CD4-positive, alpha-beta T cell treated with Interleukin-21 for 1 hour (primary cell): ENCODE measurements at regions not wholly inside any gene's neighbourhood (a gene's known extent, or its start where the extent isn't known, plus 50 kb on each side); places are given as distances from the start of the nearest gene placed in this dataset.
"Not testable (repeated sequence)": the region's sequence is repeated elsewhere in the genome, so short reads cannot be mapped to it uniquely, and the experiment has no call there.

Source experiments
- DNase-seq: peaks from one replicate; pipeline ENCODE4 v3.0.0-alpha.2; 2020

DNA sequence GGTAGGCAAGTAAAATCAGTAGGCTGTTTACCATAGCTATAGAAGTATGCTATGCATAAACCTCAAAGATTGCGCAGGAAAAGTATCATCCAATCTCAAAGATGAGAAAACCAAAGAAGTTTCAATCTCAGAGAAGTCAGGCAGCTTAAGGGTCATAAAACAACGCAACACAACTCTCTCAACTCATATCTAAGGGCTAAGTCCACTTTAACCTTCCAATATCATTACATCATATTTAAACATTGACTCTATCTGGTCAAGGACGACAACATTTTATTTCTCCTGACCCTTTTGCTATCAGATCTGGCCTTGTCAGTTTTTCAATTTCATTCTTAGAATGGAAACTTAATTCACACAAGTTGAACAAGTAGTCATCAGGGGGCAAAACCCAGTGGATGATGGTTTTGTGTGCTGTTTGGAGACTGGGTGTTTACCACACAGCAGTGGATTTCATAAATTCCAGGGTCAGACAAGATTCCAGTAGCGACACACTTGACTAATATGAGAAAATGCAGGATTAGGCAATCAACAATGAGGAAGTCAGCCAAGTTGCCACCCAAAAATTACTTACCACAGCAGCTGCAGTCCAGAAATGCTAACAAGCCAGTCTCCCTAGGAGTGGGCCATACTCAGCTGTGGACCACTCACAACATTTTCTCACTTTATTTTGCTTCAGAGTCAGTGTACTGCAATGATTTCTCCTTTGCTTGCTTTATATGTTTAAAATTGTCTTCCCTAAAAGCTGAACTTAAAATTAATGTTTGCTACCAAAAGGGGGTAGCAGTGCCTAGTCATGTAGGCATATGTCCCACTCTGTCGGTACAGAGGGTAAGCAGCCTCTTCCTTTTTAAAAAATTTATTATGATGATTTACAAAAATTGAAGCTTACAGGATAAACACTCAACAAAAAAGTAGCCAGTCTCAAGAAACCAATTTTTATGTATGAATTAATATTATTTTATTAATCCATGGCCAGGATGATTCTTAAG is 131.9 kb upstream of the NBPF9 start:
- DNase-seq: not testable (repeated sequence)

DNA sequence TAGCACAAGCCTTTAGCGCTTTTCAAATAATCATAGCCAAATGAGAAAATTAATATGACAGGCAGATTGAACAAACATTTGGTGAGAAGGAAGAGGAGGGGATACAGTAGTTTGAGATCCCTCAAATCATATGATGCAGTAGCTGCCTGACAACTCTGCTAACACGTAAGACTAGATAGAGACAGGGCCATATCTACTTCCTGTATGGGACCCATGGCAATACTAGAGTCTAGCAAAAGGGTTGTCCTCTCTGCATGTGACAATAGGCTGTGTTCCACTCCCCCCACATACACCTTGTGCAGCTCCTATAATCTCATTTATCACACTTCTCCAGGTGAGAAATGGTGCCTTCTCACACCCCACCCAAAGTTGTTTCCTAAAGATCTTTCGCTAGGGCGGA is 134.2 kb upstream of the NBPF9 start:
- DNase-seq: not testable (repeated sequence)

DNA sequence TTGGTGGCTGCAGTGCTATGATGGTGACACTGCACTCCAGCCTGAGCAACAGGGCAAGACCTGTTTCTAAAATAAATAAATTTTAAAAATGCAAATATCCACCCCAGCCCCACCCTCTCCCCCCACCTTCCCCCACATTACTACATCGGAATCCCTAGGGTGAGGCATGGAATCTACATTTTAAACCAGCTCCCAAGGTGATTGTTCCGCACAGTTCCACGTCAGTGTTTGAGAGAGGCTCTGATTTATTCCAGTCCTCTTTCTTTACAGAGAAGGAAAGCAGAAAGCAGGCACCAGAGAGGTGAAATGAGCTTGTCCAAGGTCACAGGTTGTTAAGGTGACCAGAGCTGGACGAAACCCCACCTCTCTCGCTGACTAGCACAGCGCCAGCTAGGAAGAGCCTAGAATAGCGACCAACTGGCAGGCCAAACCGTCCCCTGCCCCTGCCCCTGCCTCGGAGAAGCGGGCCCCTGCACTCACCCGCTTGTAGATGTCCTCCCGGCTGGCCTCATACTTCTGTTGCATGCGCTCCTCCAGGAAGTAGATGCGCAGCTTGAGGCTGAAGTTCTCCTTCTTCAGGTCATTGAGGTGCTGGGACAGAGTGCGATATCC is 136.7 kb upstream of the NBPF9 start:
- DNase-seq: not testable (repeated sequence)

DNA sequence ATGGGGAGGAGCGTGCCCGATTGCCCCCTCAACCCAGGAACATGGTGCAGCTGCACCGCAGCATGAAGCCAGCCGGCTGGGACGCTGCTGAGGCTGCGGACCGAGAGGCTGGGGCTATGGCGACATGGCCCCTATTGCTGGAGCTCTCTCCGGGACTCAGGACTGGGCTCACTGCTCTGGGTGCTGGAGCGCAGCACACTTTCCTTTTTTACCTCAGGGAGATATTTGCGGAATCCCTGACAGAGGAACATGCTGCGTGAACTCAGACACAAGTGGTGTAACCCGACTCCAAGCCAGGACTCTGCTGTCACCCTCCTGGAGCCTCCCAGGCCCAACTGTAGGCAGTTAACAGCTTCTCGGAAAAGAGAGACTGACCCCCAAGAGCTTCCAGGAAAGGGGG is 137.2 kb upstream of the NBPF9 start:
- DNase-seq: not testable (repeated sequence)

DNA sequence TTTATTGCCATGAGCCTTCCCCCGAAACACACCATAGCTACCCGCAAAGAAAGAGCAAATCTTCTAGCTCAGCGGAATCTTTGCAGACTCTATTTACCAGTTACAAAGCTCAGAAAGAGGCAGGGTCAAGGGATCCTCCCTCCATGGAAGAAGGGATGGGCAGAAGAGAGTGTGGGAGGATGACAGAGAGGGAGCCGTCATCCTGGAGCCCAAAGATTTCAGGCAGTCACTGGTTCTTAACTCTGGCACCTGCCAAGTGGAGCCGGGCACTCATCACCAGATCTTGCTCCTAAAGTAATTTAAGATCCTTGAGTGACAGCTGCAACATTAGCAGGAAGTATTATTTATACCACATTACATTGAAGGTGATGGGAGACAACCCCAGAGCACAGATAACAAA is 137.9 kb upstream of the NBPF9 start:
- not testable (repeated sequence) for DNase-seq

DNA sequence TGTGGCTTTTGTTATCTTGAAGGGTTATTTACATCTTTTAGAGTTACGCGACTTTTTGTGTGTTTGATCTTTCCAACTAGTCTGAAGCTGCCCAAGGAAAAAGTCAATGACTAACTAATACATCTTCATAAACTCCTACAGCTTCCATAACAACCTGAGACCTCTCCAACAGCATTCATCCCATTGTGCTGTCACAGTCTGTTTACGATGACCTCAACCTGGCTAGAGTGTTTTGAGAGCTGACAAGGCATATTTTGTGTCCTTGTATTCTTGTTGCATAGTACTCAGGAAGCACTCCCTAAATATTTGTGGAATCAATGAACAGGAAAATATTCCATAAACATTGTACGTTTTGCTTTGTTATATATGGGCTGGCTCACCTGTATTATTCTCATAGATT is 140.2 kb upstream of the NBPF9 start:
- not testable (repeated sequence) for DNase-seq

DNA sequence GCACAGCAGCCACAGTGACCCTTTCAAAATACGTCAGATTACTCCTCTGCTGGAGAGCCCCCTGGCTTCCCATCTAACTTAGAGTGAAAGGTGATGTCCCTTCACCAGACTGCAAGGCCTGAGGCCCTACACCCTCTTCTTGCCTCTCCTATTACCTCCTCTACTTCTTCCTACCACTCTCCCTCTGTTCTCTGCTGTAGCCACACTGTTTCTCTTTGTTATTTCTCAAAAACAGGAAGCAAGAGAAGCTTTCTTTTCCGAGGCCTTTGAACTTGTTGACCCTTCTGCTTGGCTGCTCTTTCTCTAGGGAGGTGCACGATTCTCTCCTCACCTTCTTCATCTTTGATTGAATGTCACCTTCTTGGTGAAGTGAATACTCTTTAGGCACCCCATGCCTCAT is 141.3 kb upstream of the NBPF9 start:
- DNase-seq: not testable (repeated sequence)

DNA sequence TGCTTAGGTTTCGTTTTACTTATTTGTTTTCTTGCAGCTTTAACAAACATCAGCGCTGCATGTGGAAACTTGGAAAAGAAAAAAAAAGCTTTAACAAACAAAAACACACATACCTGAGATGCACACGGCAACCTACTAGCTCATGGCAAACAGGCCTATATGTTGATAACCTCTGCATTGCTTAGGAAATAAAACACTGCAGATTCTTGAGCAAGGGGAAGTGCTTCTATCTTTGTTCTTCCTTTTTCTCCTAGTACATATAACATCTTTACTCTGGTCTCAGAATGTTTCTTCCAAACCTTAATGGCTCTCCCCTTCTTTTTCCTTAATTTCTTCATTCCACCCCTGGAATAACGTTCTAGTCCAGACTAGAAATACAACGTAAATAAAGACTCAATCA is 142.9 kb upstream of the NBPF9 start:
- not testable (repeated sequence) for DNase-seq

DNA sequence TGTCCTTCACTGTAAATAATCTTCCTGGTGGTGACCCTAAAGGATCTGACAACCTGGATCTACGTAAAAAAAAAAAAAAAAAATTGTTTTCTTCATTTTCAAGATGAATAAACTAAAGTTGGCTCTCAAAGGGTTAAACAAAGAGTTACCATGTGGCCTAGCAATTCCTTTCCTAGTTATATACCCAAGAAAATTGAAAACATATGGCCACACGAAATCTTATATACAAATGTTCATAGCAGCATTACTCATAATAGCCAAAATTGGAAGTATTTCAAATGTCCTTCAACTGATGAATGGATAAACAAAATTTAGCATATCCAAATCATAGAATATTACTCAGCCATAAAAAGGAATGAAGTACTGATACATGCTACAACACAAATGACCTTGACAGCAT is 145.3 kb upstream of the NBPF9 start:
- DNase-seq: not testable (repeated sequence)

DNA sequence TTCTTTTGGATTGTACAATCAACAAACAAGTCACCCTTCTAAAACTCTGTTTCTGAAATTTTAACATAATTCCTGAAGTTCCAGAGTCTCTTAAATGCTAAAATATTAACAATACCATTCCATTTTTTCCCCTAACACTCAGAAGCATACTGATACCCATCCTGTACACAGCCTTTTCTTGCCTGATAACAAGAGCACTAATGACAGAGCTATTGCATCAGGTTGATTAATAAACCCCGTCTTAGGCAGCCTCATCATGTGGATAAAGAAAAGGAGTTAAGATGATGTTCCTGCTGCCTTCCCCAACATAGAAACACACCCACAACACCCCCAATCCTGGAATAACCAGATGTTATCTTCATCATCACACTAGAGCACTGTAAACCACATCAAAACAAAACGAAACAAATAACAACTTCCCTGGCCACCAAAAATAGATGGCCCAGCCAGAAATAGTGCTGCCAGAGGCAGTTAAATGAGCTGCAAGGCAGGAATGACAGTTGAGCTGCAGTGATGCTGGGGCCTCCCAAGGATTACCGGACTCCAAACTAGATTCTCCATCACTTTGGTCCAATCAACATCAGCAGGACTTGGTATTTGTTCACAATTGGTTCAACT is 146.6 kb upstream of the NBPF9 start:
- DNase-seq: not testable (repeated sequence)

DNA sequence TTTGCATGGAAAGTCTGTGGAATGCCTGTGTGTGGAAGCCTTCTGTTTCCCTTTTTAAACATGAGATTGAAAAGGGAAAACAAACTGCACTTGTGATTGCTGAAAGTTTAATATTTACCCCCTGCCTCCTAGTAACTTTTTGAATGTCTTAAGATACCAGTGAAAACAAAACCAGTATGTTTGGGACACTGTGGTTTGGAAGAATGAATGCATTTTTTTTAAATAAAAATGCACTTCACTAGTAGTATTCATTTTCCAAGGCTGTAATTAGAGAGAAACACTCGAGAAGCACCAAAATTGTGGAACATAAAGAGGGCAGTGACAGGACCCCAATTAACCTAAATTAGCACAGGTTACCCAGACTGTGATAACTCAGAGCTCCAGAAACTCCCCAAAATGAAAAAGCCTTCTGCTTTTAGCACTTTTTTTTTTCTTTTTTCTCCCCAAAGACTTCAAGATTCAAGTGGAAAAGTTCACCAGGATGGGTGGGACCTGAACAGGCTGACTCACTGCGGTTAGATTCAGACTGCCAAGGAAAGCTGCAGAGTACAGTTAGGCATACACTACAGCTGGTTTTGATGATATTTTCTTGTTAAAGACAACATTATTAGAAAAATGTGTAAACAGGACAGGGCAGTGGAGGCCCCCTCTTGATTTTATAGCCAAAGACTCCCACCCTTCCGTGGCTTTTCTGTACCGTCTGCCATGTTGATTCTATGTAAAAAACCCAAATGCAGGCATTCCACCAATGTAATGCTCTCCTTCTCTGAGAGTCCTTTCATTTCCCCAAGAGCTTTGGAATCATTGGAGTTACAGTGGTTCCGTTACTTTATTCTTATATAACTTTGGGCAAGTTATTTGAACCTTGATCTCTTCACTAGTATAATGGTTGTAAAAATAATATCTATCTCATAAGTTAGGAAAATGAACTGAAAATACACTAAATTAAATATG is 151.8 kb upstream of the NBPF9 start:
- not testable (repeated sequence) for DNase-seq

DNA sequence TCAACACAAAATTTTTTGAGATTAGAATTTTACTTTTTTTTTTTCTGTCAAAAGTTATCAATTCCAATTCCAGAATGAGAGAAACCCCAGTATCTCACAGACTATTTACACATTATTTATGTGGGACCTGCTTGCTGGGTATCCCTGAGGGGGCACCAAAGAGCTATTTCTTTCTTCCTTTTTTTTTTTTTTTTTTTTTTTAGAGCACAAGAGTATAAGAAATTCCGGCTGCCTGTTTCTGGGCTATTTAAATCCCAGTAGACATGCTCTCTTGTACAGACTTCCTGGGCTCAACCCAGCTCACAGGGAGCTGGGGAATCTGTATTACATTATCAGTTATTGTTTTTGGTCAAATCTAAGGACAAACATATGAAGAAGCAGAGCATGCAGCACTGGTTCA is 156.9 kb upstream of the NBPF9 start:
- DNase-seq: not testable (repeated sequence)

DNA sequence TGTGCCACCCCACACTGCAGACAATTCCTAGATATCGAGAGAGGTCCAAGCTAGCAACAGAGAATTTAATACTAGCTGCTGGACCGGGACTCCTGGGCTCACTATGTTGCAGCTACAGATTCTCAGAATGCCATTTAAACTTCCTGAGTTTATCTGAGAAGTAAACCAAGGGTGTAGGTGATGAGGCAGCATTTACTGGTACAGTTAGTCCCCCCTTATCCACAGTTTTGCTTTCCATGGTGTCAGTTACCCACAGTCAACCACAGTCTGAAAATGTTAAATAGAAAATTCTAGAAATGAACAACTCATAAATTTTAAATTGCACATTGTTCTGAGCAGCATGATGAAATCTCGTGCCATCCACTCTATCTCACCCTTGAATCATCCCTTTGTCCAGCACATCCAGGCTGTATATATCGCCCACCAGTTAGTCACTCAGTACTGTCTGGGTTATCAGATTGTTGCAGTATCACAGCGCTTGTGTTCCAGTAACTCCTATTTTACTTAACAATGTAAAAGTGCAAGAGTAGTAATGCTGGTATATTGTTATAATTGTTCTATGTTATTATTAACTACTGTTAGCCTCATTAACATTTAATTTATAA is 157.5 kb upstream of the NBPF9 start:
- not testable (repeated sequence) for DNase-seq

DNA sequence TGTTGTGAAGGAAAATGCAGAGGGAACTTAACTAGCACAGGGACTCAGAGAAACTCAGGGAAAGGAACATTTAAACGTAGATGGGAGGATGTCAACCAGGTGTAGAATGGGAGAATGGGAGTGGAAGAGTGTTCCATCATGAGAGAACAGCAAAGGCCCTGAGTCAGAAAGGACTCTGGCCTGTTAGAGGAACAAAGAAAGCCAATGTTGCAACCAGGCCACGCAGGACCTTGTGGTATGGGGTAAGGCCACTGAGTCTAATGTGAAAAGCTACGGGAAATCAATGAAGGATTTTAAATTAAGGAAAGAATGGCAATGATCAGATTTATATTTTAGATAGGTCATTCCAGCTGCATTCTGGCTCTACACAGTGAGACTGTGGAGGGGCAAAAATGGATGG is 163.9 kb upstream of the NBPF9 start:
- not testable (repeated sequence) for DNase-seq

DNA sequence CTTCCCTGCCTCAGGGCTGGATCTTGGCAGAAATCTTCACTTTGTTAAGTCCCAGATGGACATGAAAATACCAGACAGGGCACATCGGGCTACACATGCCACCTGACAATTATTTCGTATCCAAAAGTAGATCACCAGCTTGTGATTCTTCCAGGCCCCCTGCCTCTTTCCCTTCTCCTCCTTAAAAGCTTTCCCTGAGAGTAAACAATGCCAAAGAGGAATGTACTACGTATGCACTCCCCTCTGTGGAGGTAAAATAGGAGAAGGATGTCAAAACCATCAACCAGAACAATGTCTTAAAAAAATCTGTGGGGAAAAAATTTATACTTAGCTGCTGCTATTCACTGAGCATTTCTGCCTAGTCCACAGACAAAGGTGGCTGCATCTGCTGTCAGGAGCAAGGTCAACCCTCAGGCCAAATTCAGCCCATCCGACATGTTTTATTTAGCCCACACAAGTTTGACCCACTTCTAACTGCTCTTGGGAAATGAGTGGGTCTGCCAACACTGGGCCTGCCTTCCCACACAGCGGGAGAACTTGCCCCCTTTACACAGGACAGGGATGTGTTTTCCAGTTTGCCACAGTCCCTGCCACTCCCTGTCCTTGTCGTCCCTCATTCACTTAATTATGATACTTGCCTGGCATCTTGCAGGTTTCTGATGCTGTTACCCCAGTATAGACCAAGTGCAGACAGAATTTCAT is 165.8 kb upstream of the NBPF9 start:
- not testable (repeated sequence) for DNase-seq

DNA sequence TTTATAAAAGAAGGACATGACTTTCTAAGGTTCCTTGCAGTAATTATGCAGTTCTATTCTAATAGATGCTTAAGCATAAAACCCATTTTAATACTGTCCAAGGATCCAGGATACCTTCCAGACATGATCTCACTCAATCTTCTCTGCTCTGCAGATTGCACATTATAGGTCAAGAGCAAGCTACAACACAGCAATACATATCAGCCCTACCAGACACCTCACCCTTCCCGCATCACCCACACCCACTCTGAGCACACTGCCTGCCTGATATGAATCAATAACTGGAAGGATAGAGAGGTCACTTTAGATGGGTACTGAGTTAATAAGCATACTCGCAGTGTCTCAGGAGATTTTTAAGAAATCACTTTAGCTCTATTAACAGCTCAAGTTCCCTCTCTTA is 166.5 kb upstream of the NBPF9 start:
- not testable (repeated sequence) for DNase-seq

DNA sequence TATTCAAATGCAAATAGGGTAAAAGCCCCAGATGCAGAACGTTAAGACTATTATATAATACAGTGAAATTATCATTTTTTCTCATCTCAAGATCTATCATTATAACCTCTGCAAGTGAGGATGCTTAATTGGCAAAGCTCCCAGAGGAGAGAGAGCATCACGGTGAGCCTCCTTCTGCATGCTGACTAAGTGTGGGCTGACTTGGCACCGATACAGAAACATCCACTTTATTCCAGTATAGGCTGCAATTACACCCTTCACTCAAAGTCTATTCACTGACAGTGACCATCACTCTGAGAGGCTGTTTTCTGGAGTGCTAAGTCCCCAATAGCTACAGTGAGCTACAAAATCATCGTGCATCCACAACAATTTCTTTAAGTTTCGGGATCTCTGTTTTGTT is 171.1 kb upstream of the NBPF9 start:
- not testable (repeated sequence) for DNase-seq

DNA sequence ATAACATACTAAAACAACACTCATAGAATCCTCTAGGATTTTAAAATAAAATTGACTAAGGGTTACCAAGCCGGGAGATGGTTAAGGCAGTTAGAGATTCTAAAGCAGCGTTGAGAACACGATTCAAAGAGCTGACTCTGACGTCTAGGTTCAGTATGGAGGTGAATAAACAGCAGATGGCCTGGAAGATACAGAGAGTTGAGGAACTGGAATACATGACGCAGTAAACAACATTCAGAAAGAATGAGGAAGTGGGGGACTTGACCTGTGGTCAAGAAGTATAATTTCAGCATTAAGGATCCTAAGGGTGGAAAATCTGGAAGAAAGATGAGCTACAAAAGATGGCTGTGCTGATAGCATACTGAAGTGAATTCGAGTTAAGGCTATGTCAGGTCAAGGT is 172.5 kb upstream of the NBPF9 start:
- DNase-seq: not testable (repeated sequence)

DNA sequence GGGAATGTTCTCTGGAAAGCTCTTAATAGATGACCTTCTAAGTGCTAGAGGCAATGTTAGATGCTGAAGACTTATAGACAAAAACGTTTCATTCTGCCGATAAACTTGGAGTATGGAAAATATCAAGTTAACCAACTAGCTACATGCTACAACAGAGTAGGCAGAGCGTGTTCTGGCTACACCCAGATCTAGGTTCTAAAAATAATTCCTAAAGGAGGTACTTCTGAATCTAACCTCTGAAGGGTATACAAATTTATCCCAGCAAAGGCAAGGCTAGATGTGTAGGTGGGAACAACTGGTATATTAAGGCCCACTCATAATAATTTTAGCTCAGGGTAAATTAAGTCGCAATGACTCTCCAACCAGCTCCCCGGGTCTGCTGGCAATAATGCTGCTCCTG is 173.1 kb upstream of the NBPF9 start:
- DNase-seq: not testable (repeated sequence)

DNA sequence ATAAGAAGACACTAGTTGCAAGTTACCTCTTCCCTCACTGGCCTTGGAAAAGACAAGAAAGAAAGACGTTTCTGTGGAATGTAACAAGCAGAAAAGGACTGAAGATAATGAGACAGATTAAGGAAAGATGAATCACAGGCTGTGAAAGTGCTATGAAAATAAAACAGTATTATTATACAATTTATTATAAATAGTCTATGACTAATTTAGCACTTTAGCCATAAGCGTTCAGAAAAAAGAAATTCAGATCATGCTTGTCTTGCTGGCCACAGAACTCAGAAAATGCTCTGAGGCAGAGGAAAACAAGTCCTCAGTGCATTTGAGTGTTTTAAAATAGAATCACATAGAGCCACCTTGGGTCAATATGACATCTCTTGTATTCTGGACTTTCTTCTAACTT is 174.8 kb upstream of the NBPF9 start:
- DNase-seq: not testable (repeated sequence)

DNA sequence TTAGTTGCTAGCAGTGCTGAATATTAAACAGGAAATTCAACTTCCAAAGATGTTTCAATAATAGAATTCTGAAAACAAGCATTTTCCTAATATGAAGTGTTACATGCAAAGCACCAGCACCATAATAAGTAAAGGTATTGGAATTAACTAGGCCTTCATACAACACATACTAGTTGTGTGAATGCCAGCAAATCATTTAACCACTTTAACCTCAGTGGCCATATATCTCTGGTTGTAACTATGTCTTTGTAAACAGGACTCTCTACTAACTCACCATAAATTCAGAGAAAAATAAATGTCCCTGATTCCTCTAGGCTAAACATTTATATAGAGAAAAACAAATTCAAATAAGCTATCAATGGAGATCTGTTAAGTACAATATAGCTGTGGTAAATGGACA is 175.7 kb upstream of the NBPF9 start:
- DNase-seq: not testable (repeated sequence)
